Neural progenitor cell (in vitro differentiated cells): ENCODE measurements at regions not wholly inside any gene's neighbourhood (a gene's known extent, or its start where the extent isn't known, plus 50 kb on each side); places are given as distances from the start of the nearest gene placed in this dataset.
"Not testable (repeated sequence)": the region's sequence is repeated elsewhere in the genome, so short reads cannot be mapped to it uniquely, and the experiment has no call there.

Experiments
- DNase-seq: peaks from one replicate; pipeline ENCODE4 v3.0.0-alpha.2; 2016; ENCODE audit warnings: low spot score
- H2AFZ ChIP-seq: fragments of 200-600 bp; sonication (generic); replicated peaks from 2 replicates; pipeline ENCODE4 v1.6.1; 2016; ENCODE audit warnings: antibody characterized with exemption
- H3F3A ChIP-seq: fragments of 200-600 bp; sonication (generic); 2 replicates; pipeline ENCODE4 v1.6.1; 2016; ENCODE audit warnings: antibody characterized with exemption, low read depth
- H3K27ac ChIP-seq: fragments of 200-600 bp; sonication (generic); 2 replicates; pipeline ENCODE4 v1.5.1; 2016; ENCODE audit warnings: mild to moderate bottlenecking
- H3K27me3 ChIP-seq: fragments of 200-600 bp; sonication (generic); 2 replicates; pipeline ENCODE4 v1.6.1; 2016; ENCODE audit warnings: mild to moderate bottlenecking, moderate library complexity
- H3K36me3 ChIP-seq: fragments of 200-600 bp; sonication (generic); 2 replicates; pipeline ENCODE4 v1.5.1; 2016
- H3K4me1 ChIP-seq: fragments of 200-600 bp; sonication (generic); 2 replicates; pipeline ENCODE4 v1.6.1; 2016; ENCODE audit warnings: mixed run types
- H3K4me2 ChIP-seq: fragments of 200-600 bp; sonication (generic); 2 replicates; pipeline ENCODE4 v1.6.1; 2016
- H3K4me3 ChIP-seq: fragments of 200-600 bp; sonication (generic); 2 replicates; pipeline ENCODE4 v1.5.1; 2016
- H3K79me2 ChIP-seq: fragments of 200-600 bp; sonication (generic); 2 replicates; pipeline ENCODE4 v1.6.1; 2016; ENCODE audit warnings: low read depth
- H3K9ac ChIP-seq: fragments of 200-600 bp; sonication (generic); 2 replicates; pipeline ENCODE4 v1.6.1; 2016
- H3K9me3 ChIP-seq: fragments of 200-600 bp; sonication (generic); 2 replicates; pipeline ENCODE4 v1.5.1; 2016; ENCODE audit warnings: low read depth
- H4K20me1 ChIP-seq: fragments of 200-600 bp; sonication (generic); 2 replicates; pipeline ENCODE4 v1.6.1; 2016; ENCODE audit warnings: low read depth
- H3K27ac Mint-ChIP-seq: 3 replicates; pipeline ENCODE4 v1.8.0; 2021; ENCODE audit warnings: mixed read lengths
- H3K27me3 Mint-ChIP-seq: 2 replicates; pipeline ENCODE4 v1.8.0; 2022; ENCODE audit warnings: low read depth, mild to moderate bottlenecking, inconsistent platforms, moderate library complexity, mixed read lengths; ENCODE audit not compliant: insufficient read depth
- H3K36me3 Mint-ChIP-seq: 3 replicates; pipeline ENCODE4 v1.8.0; 2021; ENCODE audit warnings: mixed read lengths
- H3K4me1 Mint-ChIP-seq: 3 replicates; pipeline ENCODE4 v1.8.0; 2021; ENCODE audit warnings: mixed read lengths
- H3K4me3 Mint-ChIP-seq: 3 replicates; pipeline ENCODE4 v1.8.0; 2021; ENCODE audit warnings: mild to moderate bottlenecking, moderate library complexity, mixed read lengths
- H3K9me3 Mint-ChIP-seq: 3 replicates; pipeline ENCODE4 v1.8.0; 2020; ENCODE audit warnings: mixed read lengths
- CTCF ChIP-seq: fragments of 200-600 bp; sonication (generic); IDR thresholded peaks from 2 replicates; pipeline ENCODE4 v1.5.1; 2017; ENCODE audit warnings: antibody characterized with exemption, mild to moderate bottlenecking
- EZH2 ChIP-seq: fragments of 200-600 bp; sonication (generic); IDR thresholded peaks from 2 replicates; pipeline ENCODE4 v1.6.1; 2017; ENCODE audit warnings: antibody characterized with exemption, mild to moderate bottlenecking, moderate library complexity
- EZH2phosphoT487 ChIP-seq: fragments of 200-600 bp; sonication (generic); IDR thresholded peaks from 2 replicates; pipeline ENCODE4 v1.6.1; 2017; ENCODE audit warnings: antibody characterized with exemption

- Mint-ChIP-seq H3K4me1 (no peaks in the 10 kb centered on the region), H3K27me3 (peaks cover 2% of the 10 kb centered on the region), H3K36me3 (no peaks in the 10 kb centered on the region), H3K27ac (no peak overlapping the region), H3K4me3 (no peak overlapping the region), H3K9me3 (peaks cover 19% of the 10 kb centered on the region)
- Histone ChIP-seq H3K9me3 (no peaks in the 10 kb centered on the region), H3K9ac (no peak overlapping the region), H2AFZ (no peak overlapping the region), H3K36me3 (no peaks in the 10 kb centered on the region), H4K20me1 (no peaks in the 10 kb centered on the region), H3K4me1 (no peaks in the 10 kb centered on the region), H3K4me3 (no peak overlapping the region), H3K27ac (no peak overlapping the region), H3F3A (no peaks in the 10 kb centered on the region), H3K27me3 (no peaks in the 10 kb centered on the region), H3K4me2 (no peak overlapping the region), H3K79me2 (no peaks in the 10 kb centered on the region)
- DNase-seq, result no peak
- no peak for TF ChIP-seq EZH2phosphoT487
Measured at GRCh38 chr7:67662804-67663203, 666.2 kb downstream of the TYW1 start.

- Histone ChIP-seq H2AFZ (no peak overlapping the region), H3F3A (no peaks in the 10 kb centered on the region), H3K79me2 (no peaks in the 10 kb centered on the region), H3K27ac (no peak overlapping the region), H3K27me3 (no peaks in the 10 kb centered on the region), H4K20me1 (no peaks in the 10 kb centered on the region), H3K4me3 (no peak overlapping the region), H3K9me3 (no peaks in the 10 kb centered on the region), H3K9ac (no peak overlapping the region), H3K4me2 (no peak overlapping the region), H3K4me1 (no peaks in the 10 kb centered on the region), H3K36me3 (no peaks in the 10 kb centered on the region)
- Mint-ChIP-seq H3K36me3 (no peaks in the 10 kb centered on the region), H3K27ac (no peak overlapping the region), H3K27me3 (peaks cover 2% of the 10 kb centered on the region), H3K9me3 (peaks cover 19% of the 10 kb centered on the region), H3K4me1 (no peaks in the 10 kb centered on the region), H3K4me3 (no peak overlapping the region)
- no peak for DNase-seq
- TF ChIP-seq CTCF (no peak), EZH2phosphoT487 (no peak), EZH2 (no peak)
Measured at GRCh38 chr7:67663644-67664043, 667.0 kb downstream of the TYW1 start.

- not testable (repeated sequence) for H3K4me3 ChIP-seq, H3K4me1 Mint-ChIP-seq, H3K4me3 Mint-ChIP-seq, H4K20me1 ChIP-seq, DNase-seq, H2AFZ ChIP-seq, H3K4me1 ChIP-seq, H3K36me3 Mint-ChIP-seq, H3K27me3 ChIP-seq, H3K27ac ChIP-seq, H3K36me3 ChIP-seq, H3K9ac ChIP-seq, H3K4me2 ChIP-seq, H3K27ac Mint-ChIP-seq, H3K79me2 ChIP-seq, H3F3A ChIP-seq, H3K27me3 Mint-ChIP-seq, H3K9me3 ChIP-seq
- peaks cover 28% of the 10 kb centered on the region for H3K9me3 Mint-ChIP-seq
Measured at GRCh38 chr7:67666359-67666758, 669.7 kb downstream of the TYW1 start.

GRCh38 chr7:67671006-67671548 lies 674.4 kb downstream of the TYW1 start:
- H3K4me1 Mint-ChIP-seq, result no peaks in the 10 kb centered on the region
- Histone ChIP-seq H3K27me3 (no peaks in the 10 kb centered on the region), H3K4me2 (no peak overlapping the region), H3K36me3 (no peaks in the 10 kb centered on the region), H3K79me2 (no peaks in the 10 kb centered on the region), H3F3A (no peaks in the 10 kb centered on the region), H3K9ac (no peak overlapping the region), H3K9me3 (peaks cover 6% of the 10 kb centered on the region), H4K20me1 (no peaks in the 10 kb centered on the region), H3K4me1 (no peaks in the 10 kb centered on the region), H3K4me3 (no peak overlapping the region), H3K27ac (no peak overlapping the region), H2AFZ (no peak overlapping the region)
- H3K27me3 Mint-ChIP-seq, result no peaks in the 10 kb centered on the region
- H3K36me3 Mint-ChIP-seq, result no peaks in the 10 kb centered on the region
- no peak overlapping the region for H3K27ac Mint-ChIP-seq
- TF ChIP-seq CTCF, result no peak
- TF ChIP-seq EZH2, result no peak
- TF ChIP-seq EZH2phosphoT487, result no peak
- H3K9me3 Mint-ChIP-seq, result peaks cover 22% of the 10 kb centered on the region
- no peak overlapping the region for H3K4me3 Mint-ChIP-seq
- no peak for DNase-seq
